Kidney tubule cell (primary cell): ENCODE measurements at regions not wholly inside any gene's neighbourhood (a gene's known extent, or its start where the extent isn't known, plus 50 kb on each side); places are given as distances from the start of the nearest gene placed in this dataset.

Experiments used
- DNase-seq: peaks from one replicate; pipeline ENCODE4 v3.0.0-alpha.2; 2018; ENCODE audit warnings: low spot score

GRCh38 chr2:11953258-11953657 lies 206.8 kb downstream of the LPIN1 start:
- DNase-seq, result no peak

GRCh38 chr2:11955314-11955713 lies 208.9 kb downstream of the LPIN1 start:
- no peak for DNase-seq

GRCh38 chr2:11955884-11956291 lies 209.5 kb downstream of the LPIN1 start:
- DNase-seq, result no peak

GRCh38 chr2:11962707-11963328 lies 216.4 kb downstream of the LPIN1 start:
- peak; percentile 50 for DNase-seq

GRCh38 chr2:11963966-11964365 lies 217.5 kb downstream of the LPIN1 start:
- DNase-seq, result no peak

GRCh38 chr2:11967946-11968465 lies 221.6 kb downstream of the LPIN1 start:
- no peak for DNase-seq

GRCh38 chr2:11968521-11968920 lies 222.1 kb downstream of the LPIN1 start:
- DNase-seq, result no peak

GRCh38 chr2:11969774-11970173 lies 223.3 kb downstream of the LPIN1 start:
- no peak for DNase-seq

- DNase-seq, result no peak
These were observed 228.1 kb downstream of the LPIN1 start for GRCh38 chr2:11974573-11974972.

- DNase-seq, result no peak
These were observed 228.9 kb downstream of the LPIN1 start for GRCh38 chr2:11975373-11975772.

GRCh38 chr2:11976073-11976472 lies 229.6 kb downstream of the LPIN1 start:
- DNase-seq, result no peak

GRCh38 chr2:11977766-11978524 lies 231.5 kb downstream of the LPIN1 start:
- DNase-seq, result no peak

- no peak for DNase-seq
These were observed 234.4 kb downstream of the LPIN1 start for GRCh38 chr2:11980809-11981208.

GRCh38 chr2:11983401-11983800 lies 237.0 kb downstream of the LPIN1 start:
- DNase-seq, result no peak

GRCh38 chr2:11983870-11984269 lies 237.4 kb downstream of the LPIN1 start:
- DNase-seq, result no peak

GRCh38 chr2:11984316-11985158 lies 238.1 kb downstream of the LPIN1 start:
- no peak for DNase-seq

- no peak for DNase-seq
These were observed 239.6 kb downstream of the LPIN1 start for GRCh38 chr2:11985817-11986566.

GRCh38 chr2:11987151-11987550 lies 240.7 kb downstream of the LPIN1 start:
- no peak for DNase-seq

- no peak for DNase-seq
These were observed 242.4 kb downstream of the LPIN1 start for GRCh38 chr2:11988691-11989353.

GRCh38 chr2:11989354-11989703 lies 242.9 kb downstream of the LPIN1 start:
- no peak for DNase-seq

- DNase-seq, result no peak
These were observed 244.1 kb downstream of the LPIN1 start for GRCh38 chr2:11990576-11990975.
